Muscle of leg (tissue), 3 donors: ENCODE measurements at regions not wholly inside any gene's neighbourhood (a gene's known extent, or its start where the extent isn't known, plus 50 kb on each side); places are given as distances from the start of the nearest gene placed in this dataset.
"Not testable (repeated sequence)": the region's sequence is repeated elsewhere in the genome, so short reads cannot be mapped to it uniquely, and the experiment has no call there.

Experiments
- DNase-seq: peaks from one replicate; pipeline ENCODE4 v3.0.0; 2013
- H3K27ac ChIP-seq: one replicate; pipeline ENCODE4 v1.5.1; 2013; ENCODE audit warnings: mild to moderate bottlenecking, low read length, control low read depth
- H3K27me3 ChIP-seq: one replicate; pipeline ENCODE4 v1.6.1; 2013; ENCODE audit warnings: low read length; ENCODE audit not compliant: control insufficient read depth, insufficient read depth
- H3K36me3 ChIP-seq: one replicate; pipeline ENCODE4 v1.6.1; 2013; ENCODE audit warnings: low read length; ENCODE audit not compliant: control insufficient read depth, insufficient read depth
- H3K4me1 ChIP-seq: one replicate; pipeline ENCODE4 v1.6.1; 2013; ENCODE audit warnings: low read length; ENCODE audit not compliant: control insufficient read depth, insufficient read depth
- H3K4me3 ChIP-seq: one replicate; pipeline ENCODE4 v1.5.1; 2013; ENCODE audit warnings: low read length, control low read depth
- H3K9me3 ChIP-seq: replicated peaks from 2 replicates; pipeline ENCODE4 v1.6.1; 2013; ENCODE audit warnings: low read depth, low read length; ENCODE audit not compliant: control insufficient read depth
- WGBS: methylation state at CpG from one replicate; pipeline ENCODE4 v1.1.5; 2013; ENCODE audit warnings: missing lambda C conversion rate; ENCODE audit not compliant: insufficient coverage; 5-methylcytosine and 5-hydroxymethylcytosine counted together

- H3K36me3 ChIP-seq, H3K4me3 ChIP-seq, H3K27ac ChIP-seq, DNase-seq, H3K9me3 ChIP-seq, H3K27me3 ChIP-seq, H3K4me1 ChIP-seq: not testable (repeated sequence)
- WGBS, result no CpG with 5 or more reads among the region's 2 CpGs
These were observed 329.4 kb downstream of the MEX3B start for GRCh38 chr15:81716468-81716867.

DNA sequence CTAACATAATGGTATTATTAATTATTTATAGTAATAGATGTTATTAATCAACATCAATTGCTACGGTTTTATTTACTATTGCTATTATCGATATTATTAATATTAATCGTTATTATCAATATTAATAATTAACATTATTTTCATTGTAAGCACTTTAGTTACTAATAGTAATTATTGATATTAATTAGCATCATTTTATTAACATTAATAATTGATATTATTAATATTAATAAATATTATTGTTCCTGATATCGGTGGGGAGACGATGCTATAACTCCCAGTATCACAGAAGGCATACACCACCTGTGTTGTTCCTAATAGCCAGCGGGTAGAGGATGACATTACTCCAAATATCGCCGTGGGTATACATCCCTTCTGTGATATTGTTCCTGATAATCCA lies 335.5 kb downstream of the MEX3B start:
- no CpG with 5 or more reads among the region's 8 CpGs for whole genome bisulfite sequencing
- H3K4me1 ChIP-seq, result no peaks in the 10 kb centered on the region
- H3K4me3 ChIP-seq, result no peak overlapping the region
- no peak overlapping the region for H3K27ac ChIP-seq
- DNase-seq, result no peak
- no peaks in the 10 kb centered on the region for H3K27me3 ChIP-seq
- H3K9me3 ChIP-seq, result no peaks in the 10 kb centered on the region
- H3K36me3 ChIP-seq, result no peaks in the 10 kb centered on the region

- DNase-seq, result peak; percentile 90
- WGBS, result 29% methylated on average over 2 of the region's 3 CpGs
- H3K36me3 ChIP-seq, H3K4me3 ChIP-seq, H3K27me3 ChIP-seq, H3K4me1 ChIP-seq, H3K9me3 ChIP-seq: not testable (repeated sequence)
- H3K27ac ChIP-seq, result peak overlapping the region; percentile 38
These were observed 332.9 kb upstream of the TMC3 start for GRCh38 chr15:81706816-81707346.

GRCh38 chr15:81705727-81706126 lies 331.7 kb upstream of the TMC3 start:
- H3K9me3 ChIP-seq, H3K4me3 ChIP-seq, H3K27me3 ChIP-seq, H3K36me3 ChIP-seq, H3K4me1 ChIP-seq, H3K27ac ChIP-seq, DNase-seq: not testable (repeated sequence)
- WGBS, result no CpG with 5 or more reads among the region's 2 CpGs

GRCh38 chr15:81686021-81686420 lies 312.0 kb upstream of the TMC3 start:
- Histone ChIP-seq H3K9me3 (peaks cover 5% of the 10 kb centered on the region), H3K4me3 (no peak overlapping the region), H3K27ac (no peak overlapping the region), H3K36me3 (no peaks in the 10 kb centered on the region), H3K4me1 (no peaks in the 10 kb centered on the region), H3K27me3 (no peaks in the 10 kb centered on the region)
- no peak for DNase-seq
- WGBS, result no CpG with 5 or more reads among the region's 4 CpGs

- Histone ChIP-seq H3K27ac (no peak overlapping the region), H3K4me1 (no peaks in the 10 kb centered on the region), H3K36me3 (no peaks in the 10 kb centered on the region), H3K27me3 (no peaks in the 10 kb centered on the region), H3K9me3 (peaks cover 5% of the 10 kb centered on the region), H3K4me3 (no peak overlapping the region)
- DNase-seq, result no peak
These were observed 311.2 kb upstream of the TMC3 start for GRCh38 chr15:81685237-81685636.

- H3K4me1 ChIP-seq, result no peaks in the 10 kb centered on the region
- no peak for DNase-seq
- no peaks in the 10 kb centered on the region for H3K27me3 ChIP-seq
- no peak overlapping the region for H3K4me3 ChIP-seq
- H3K9me3 ChIP-seq, result peaks cover 2% of the 10 kb centered on the region
- no peak overlapping the region for H3K27ac ChIP-seq
- H3K36me3 ChIP-seq, result no peaks in the 10 kb centered on the region
These were observed 306.8 kb upstream of the TMC3 start for GRCh38 chr15:81680829-81681228.

GRCh38 chr15:81666839-81667238 lies 292.8 kb upstream of the TMC3 start:
- H3K27ac ChIP-seq, result no peak overlapping the region
- no peaks in the 10 kb centered on the region for H3K27me3 ChIP-seq
- no peaks in the 10 kb centered on the region for H3K9me3 ChIP-seq
- no peak overlapping the region for H3K4me3 ChIP-seq
- no CpG with 5 or more reads among the region's 1 CpG for WGBS
- H3K36me3 ChIP-seq, result no peaks in the 10 kb centered on the region
- DNase-seq, result no peak
- H3K4me1 ChIP-seq, result no peaks in the 10 kb centered on the region

DNA sequence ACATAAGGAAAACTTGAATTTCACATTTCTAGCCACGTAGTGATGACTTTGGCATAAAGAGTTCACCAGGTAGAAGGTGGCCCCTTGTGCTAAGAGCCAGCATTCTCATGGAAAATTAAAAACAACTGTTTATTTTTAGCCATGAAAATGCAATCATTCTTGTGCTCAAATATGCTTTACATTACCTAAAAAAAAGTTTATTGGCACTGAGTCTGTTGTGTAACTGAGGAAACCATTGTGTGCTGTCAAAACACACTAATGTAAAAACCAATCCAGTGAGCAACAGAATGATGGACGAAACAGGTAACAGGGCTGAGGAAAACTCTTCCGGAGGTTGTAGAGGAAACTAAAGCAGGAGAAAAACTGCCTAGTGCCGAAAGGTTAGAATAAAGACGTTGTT lies 287.0 kb upstream of the TMC3 start:
- Histone ChIP-seq H3K4me1 (no peaks in the 10 kb centered on the region), H3K4me3 (no peak overlapping the region), H3K27ac (no peak overlapping the region), H3K27me3 (no peaks in the 10 kb centered on the region), H3K9me3 (no peaks in the 10 kb centered on the region), H3K36me3 (no peaks in the 10 kb centered on the region)
- peak; percentile 81 for DNase-seq
- WGBS, result 7% methylated on average over 3 of the region's 5 CpGs

DNA sequence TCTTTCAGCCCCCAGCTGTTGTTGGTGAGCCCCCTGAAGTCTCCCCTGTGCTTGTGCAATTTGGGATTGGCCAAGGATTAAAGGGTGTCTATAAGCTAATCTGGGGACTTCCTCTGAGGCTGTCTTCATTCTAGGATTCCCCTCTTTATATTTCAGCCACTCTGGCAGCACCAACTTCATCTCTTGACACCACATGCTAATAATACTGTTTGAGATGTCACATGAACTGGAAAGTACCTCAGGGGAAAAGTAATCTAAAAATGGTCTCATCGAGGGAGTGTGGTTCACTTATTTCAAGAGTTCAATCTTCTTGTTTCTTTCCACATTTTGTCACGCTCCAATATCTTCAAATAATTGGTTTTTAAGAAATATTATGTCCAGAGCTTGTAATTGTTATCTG lies 279.2 kb upstream of the TMC3 start:
- no peaks in the 10 kb centered on the region for H3K36me3 ChIP-seq
- no CpG with 5 or more reads among the region's 2 CpGs for WGBS

DNA sequence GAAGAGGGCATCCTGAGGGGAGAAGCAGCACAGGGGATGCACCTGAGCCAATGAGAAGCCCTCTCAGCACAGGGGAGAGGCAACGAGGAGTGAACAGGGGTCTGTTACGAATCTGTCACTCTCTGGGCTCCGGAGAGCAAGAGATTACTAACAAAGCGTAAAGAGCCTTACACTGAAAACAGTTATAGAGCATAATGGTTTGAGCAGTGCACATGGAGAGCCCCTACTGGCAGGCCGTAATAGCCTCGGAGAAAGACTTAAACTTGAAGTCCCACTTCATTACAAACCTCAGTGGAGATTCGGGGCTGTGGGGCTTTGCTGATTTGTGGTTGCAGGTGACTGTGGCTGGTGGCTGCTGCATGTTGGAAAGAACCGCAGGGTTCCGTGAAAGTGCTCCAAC lies 271.5 kb upstream of the TMC3 start:
- Histone ChIP-seq H3K4me3 (no peak overlapping the region), H3K27me3 (no peaks in the 10 kb centered on the region), H3K9me3 (peaks cover 3% of the 10 kb centered on the region), H3K36me3 (no peaks in the 10 kb centered on the region), H3K4me1 (peaks cover 10% of the 10 kb centered on the region), H3K27ac (no peak overlapping the region)
- DNase-seq, result no peak
- whole genome bisulfite sequencing, result 77% methylated on average over 6 of the region's 9 CpGs

More for the DNA sequence above, 279.2 kb upstream of the TMC3 start:
- no peaks in the 10 kb centered on the region for H3K4me1 ChIP-seq
- no peak overlapping the region for H3K27ac ChIP-seq
- DNase-seq, result no peak
- H3K27me3 ChIP-seq, result no peaks in the 10 kb centered on the region
- no peak overlapping the region for H3K4me3 ChIP-seq
- H3K9me3 ChIP-seq, result peaks cover 2% of the 10 kb centered on the region
